ENCODE measurements at regions not wholly inside any gene's neighbourhood (a gene's known extent, or its start where the extent isn't known, plus 50 kb on each side); places are given as distances from the start of the nearest gene placed in this dataset.

- H2BK120ac ChIP-seq (ENCODE audit: low read depth, low read length, poor library complexity, severe bottlenecking): no peak overlapping the region
- no peaks in the 10 kb centered on the region for H3K9me3 ChIP-seq (ENCODE audit: control insufficient read depth, low read depth, low read length)
- H3K9me3 Mint-ChIP-seq: peaks cover 7 to 9% of the 10 kb centered on the region in 2 experiments; a peak in 4 of 5 replicates
- no peaks in the 10 kb centered on the region for H3K23me2 ChIP-seq (ENCODE audit: insufficient read length, low read depth, low read length, poor library complexity, severe bottlenecking)
- H3K27me3 ChIP-seq (ENCODE audit: insufficient read depth, low read length): no peaks in the 10 kb centered on the region
- H3K4ac ChIP-seq (ENCODE audit: low read depth, low read length): no peak overlapping the region
- no peak overlapping the region for H3K56ac ChIP-seq (ENCODE audit: insufficient read length, low read depth, low read length)
- H2BK20ac ChIP-seq (ENCODE audit: low read depth, low read length, poor library complexity, severe bottlenecking): no peak overlapping the region
- H3T11ph ChIP-seq (ENCODE audit: low read length): no peak overlapping the region
- H3K18ac ChIP-seq (ENCODE audit: insufficient read length, low read depth, low read length): no peak overlapping the region
- H3K4me2 ChIP-seq (ENCODE audit: insufficient read depth, insufficient read length, low read length): no peak overlapping the region
- H3K14ac ChIP-seq (ENCODE audit: insufficient read depth, low read length): no peak overlapping the region
- peaks cover 0 to 22% (median 0%) of the 10 kb centered on the region in 3 experiments; a peak in 3 of 7 replicates for H3K36me3 Mint-ChIP-seq (ENCODE audit: insufficient read depth in 1 of 3, low read depth in 3 of 3)
- H3K23ac ChIP-seq (ENCODE audit: insufficient read length, low read depth, low read length): no peak overlapping the region
- no peak overlapping the region for H3K27ac Mint-ChIP-seq
- H2BK5ac ChIP-seq (ENCODE audit: insufficient read length, low read length): no peak overlapping the region
- no peak overlapping the region for H2BK12ac ChIP-seq (ENCODE audit: insufficient read length, low read depth, low read length)
- H3K4me1 Mint-ChIP-seq: peaks cover 24 to 30% of the 10 kb centered on the region in 2 experiments
- no peak overlapping the region for H2AK5ac ChIP-seq (ENCODE audit: insufficient read length, low read length)
- H4K91ac ChIP-seq (ENCODE audit: insufficient read length, low read depth, low read length): no peak overlapping the region
- no peaks in the 10 kb centered on the region for H4K20me1 ChIP-seq (ENCODE audit: control insufficient read depth, insufficient read depth, insufficient read length)
- H3K79me2 ChIP-seq (ENCODE audit: insufficient read depth, low read length): no peaks in the 10 kb centered on the region
- DNase-seq: no peak
- no peaks in the 10 kb centered on the region; the same call in 1 of the 2 replicates for H3K4me1 ChIP-seq (ENCODE audit: insufficient read depth, low read length)
- no peak overlapping the region for H2BK15ac ChIP-seq (ENCODE audit: low read depth, low read length)
- H3K79me1 ChIP-seq (ENCODE audit: insufficient read depth, low read depth, low read length, poor library complexity, severe bottlenecking): no peaks in the 10 kb centered on the region
- no peak overlapping the region for H3K27ac ChIP-seq (ENCODE audit: insufficient read length, low read depth, low read length)
- TF ChIP-seq, protein P1, sequence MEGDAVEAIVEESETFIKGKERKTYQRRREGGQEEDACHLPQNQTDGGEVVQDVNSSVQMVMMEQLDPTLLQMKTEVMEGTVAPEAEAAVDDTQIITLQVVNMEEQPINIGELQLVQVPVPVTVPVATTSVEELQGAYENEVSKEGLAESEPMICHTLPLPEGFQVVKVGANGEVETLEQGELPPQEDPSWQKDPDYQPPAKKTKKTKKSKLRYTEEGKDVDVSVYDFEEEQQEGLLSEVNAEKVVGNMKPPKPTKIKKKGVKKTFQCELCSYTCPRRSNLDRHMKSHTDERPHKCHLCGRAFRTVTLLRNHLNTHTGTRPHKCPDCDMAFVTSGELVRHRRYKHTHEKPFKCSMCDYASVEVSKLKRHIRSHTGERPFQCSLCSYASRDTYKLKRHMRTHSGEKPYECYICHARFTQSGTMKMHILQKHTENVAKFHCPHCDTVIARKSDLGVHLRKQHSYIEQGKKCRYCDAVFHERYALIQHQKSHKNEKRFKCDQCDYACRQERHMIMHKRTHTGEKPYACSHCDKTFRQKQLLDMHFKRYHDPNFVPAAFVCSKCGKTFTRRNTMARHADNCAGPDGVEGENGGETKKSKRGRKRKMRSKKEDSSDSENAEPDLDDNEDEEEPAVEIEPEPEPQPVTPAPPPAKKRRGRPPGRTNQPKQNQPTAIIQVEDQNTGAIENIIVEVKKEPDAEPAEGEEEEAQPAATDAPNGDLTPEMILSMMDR (conservative IDR thresholded peaks at IDR 0.05): no peak
- no CpG with 5 or more reads among the region's 4 CpGs for WGBS (ENCODE audit: extremely low coverage, insufficient read length, low lambda C conversion rate)
- H3K4me3 Mint-ChIP-seq: no peak overlapping the region
- no peak overlapping the region for H4K8ac ChIP-seq (replicated peaks; ENCODE audit: insufficient read length, low read depth, low read length)
- no peak overlapping the region for H4K5ac ChIP-seq (ENCODE audit: insufficient read length, low read depth, low read length)
- no peaks in the 10 kb centered on the region; the same call in 1 of the 2 replicates for H3K27me3 Mint-ChIP-seq (ENCODE audit: low read depth)
- no peak overlapping the region for H3K9ac ChIP-seq (ENCODE audit: extremely low read depth, insufficient read length, low read length)
- no peak overlapping the region for H2AFZ ChIP-seq (ENCODE audit: low read length)
Observed at GRCh38 chr13:94780421-94780820, 68.1 kb upstream of the SOX21 start.

All from H9 (cell line).